Mesothelial cell of epicardium (in vitro differentiated cells): ENCODE measurements at regions not wholly inside any gene's neighbourhood (a gene's known extent, or its start where the extent isn't known, plus 50 kb on each side); places are given as distances from the start of the nearest gene placed in this dataset.
A peak's percentile ranks its signal among the peaks of the same experiment; 100 is the strongest.

Experiments used
- DNase-seq, 2 experiments: peaks; one replicate each; pipeline ENCODE4 v3.0.0; 2021; ENCODE audit warnings: low spot score in 2 of 2; ENCODE audit not compliant: unreplicated experiment in 2 of 2
- H3K27ac Mint-ChIP-seq: 2 replicates; pipeline ENCODE4 v1.8.0; 2021; ENCODE audit warnings: mixed read lengths
- H3K27me3 Mint-ChIP-seq: 2 replicates; pipeline ENCODE4 v1.8.0; 2021; ENCODE audit warnings: low read depth, mixed read lengths
- H3K36me3 Mint-ChIP-seq: 2 replicates; pipeline ENCODE4 v1.8.0; 2021; ENCODE audit warnings: mixed read lengths
- H3K4me1 Mint-ChIP-seq: 2 replicates; pipeline ENCODE4 v1.8.0; 2021; ENCODE audit warnings: mixed read lengths
- H3K4me3 Mint-ChIP-seq: 2 replicates; pipeline ENCODE4 v1.8.0; 2021; ENCODE audit warnings: mild to moderate bottlenecking, moderate library complexity, mixed read lengths
- H3K9me3 Mint-ChIP-seq: 2 replicates; pipeline ENCODE4 v1.8.0; 2021; ENCODE audit warnings: mixed read lengths
- CTCF ChIP-seq: fragments of 200-600 bp; sonication (generic); IDR thresholded peaks from one replicate; pipeline ENCODE4 v1.5.0; 2021; ENCODE audit warnings: antibody characterized with exemption; ENCODE audit not compliant: unreplicated experiment

- Mint-ChIP-seq H3K9me3 (no peaks in the 10 kb centered on the region), H3K27me3 (peaks cover 21% of the 10 kb centered on the region), H3K36me3 (no peaks in the 10 kb centered on the region), H3K4me3 (no peak overlapping the region), H3K4me1 (no peaks in the 10 kb centered on the region), H3K27ac (no peak overlapping the region)
- TF ChIP-seq CTCF = no peak
- DNase-seq = no peak
Measured at GRCh38 chr15:31463521-31464102, 137.0 kb downstream of the KLF13 start.

GRCh38 chr15:31464216-31465082, 137.8 kb downstream of the KLF13 start:
- DNase-seq = peak in 1 of 2 experiments; percentile 24
- Mint-ChIP-seq H3K9me3 (no peaks in the 10 kb centered on the region), H3K4me1 (no peaks in the 10 kb centered on the region), H3K36me3 (no peaks in the 10 kb centered on the region), H3K4me3 (no peak overlapping the region), H3K27ac (no peak overlapping the region), H3K27me3 (peaks cover 18% of the 10 kb centered on the region)
- no peak for TF ChIP-seq CTCF

DNA sequence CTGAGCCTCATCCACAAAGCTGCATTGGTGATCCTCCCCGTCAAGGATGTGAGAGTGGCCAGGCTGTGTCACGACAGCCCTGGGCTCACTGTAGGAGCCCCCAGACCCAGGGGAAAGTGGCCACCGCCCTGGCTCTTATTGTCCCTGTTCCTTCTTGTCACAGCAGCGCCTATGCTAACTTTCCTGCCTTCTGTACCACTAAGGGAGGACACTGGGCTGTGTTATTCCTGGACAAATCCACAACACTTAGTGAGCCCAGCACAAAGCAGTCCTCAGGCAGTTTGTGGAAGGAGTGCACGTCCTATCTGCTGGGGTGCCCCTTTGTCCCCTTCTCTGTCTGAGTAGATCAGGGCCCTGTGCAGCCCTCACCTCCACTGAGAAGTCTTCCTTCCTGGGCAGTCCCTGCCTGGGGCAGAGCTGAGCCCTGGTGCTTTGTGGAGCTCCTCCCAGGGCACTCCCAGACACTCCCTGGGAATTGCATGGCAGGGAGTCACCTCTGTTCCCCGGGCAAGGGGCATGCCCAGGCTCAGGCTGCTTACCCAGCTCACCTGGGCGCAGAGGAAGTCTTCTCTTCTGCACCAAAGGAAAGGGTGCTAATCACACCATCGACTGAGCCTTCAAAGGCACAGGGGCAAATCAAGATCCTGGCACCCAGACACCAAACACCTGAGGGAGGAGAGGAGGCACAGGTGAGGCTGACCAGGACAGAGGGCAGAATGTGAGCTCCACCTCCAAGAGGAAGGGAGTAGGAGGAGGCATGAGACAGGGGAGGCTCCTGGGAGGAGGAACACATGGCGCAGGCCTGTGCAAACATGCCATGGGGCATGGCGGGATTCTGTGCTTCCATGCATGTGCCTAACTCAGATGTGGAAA, 138.7 kb downstream of the KLF13 start:
- no peak for TF ChIP-seq CTCF
- Mint-ChIP-seq H3K36me3 (no peaks in the 10 kb centered on the region), H3K27me3 (peaks cover 26% of the 10 kb centered on the region), H3K27ac (no peak overlapping the region), H3K4me3 (no peak overlapping the region), H3K9me3 (no peaks in the 10 kb centered on the region), H3K4me1 (no peaks in the 10 kb centered on the region)
- DNase-seq = no peak

DNA sequence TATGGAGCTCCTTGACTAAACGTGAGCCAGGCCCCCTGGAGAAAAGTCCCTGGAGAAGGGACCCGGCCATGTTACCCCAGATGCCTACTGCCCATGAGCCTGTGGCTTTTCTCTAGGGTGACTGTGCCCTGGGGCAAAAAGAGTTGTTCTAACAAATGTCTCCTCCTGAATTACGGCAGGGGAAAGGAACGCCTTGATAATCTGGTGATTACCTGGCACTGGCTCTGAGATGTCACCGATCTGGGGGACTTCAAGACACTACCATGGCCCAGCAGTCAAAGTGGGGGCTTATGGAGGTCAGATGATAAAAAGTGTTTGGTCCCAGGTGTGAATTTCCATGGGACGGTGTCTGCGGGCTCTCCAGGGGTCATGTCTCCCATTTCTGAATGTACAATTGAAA, 140.7 kb downstream of the KLF13 start:
- peak in 1 of 2 experiments; percentile 27 for DNase-seq
- H3K4me1 Mint-ChIP-seq = no peaks in the 10 kb centered on the region
- no peak overlapping the region for H3K27ac Mint-ChIP-seq
- peaks cover 30% of the 10 kb centered on the region for H3K27me3 Mint-ChIP-seq
- H3K4me3 Mint-ChIP-seq = no peak overlapping the region
- H3K36me3 Mint-ChIP-seq = no peaks in the 10 kb centered on the region
- no peaks in the 10 kb centered on the region for H3K9me3 Mint-ChIP-seq
- no peak for TF ChIP-seq CTCF

- H3K4me1 Mint-ChIP-seq = peaks cover 6% of the 10 kb centered on the region
- peak in 1 of 2 experiments; percentile 19 for DNase-seq
- H3K27me3 Mint-ChIP-seq = peaks cover 25% of the 10 kb centered on the region
- TF ChIP-seq CTCF = no peak
- H3K9me3 Mint-ChIP-seq = no peaks in the 10 kb centered on the region
- no peak overlapping the region for H3K4me3 Mint-ChIP-seq
- no peaks in the 10 kb centered on the region for H3K36me3 Mint-ChIP-seq
- no peak overlapping the region for H3K27ac Mint-ChIP-seq
Measured at GRCh38 chr15:31468911-31469785, 142.5 kb downstream of the KLF13 start.
